PFSK-1 (cell line): ENCODE measurements at regions not wholly inside any gene's neighbourhood (a gene's known extent, or its start where the extent isn't known, plus 50 kb on each side); places are given as distances from the start of the nearest gene placed in this dataset.

ENCODE experiments used
- FOXP2 ChIP-seq: optimal IDR thresholded peaks from 2 replicates; pipeline ENCODE3; 2011; ENCODE audit warnings: borderline replicate concordance, control low read depth, inconsistent platforms; ENCODE audit not compliant: insufficient read depth; ENCODE audit errors: extremely low read length, extremely low read depth
- POLR2AphosphoS5 ChIP-seq: IDR thresholded peaks from 2 replicates; pipeline ENCODE4 v1.6.1; 2012; ENCODE audit warnings: low read depth, mild to moderate bottlenecking, control low read depth, low read length, moderate library complexity
- SIN3A ChIP-seq: IDR thresholded peaks from 2 replicates; pipeline ENCODE4 v1.6.1; 2012; ENCODE audit warnings: mild to moderate bottlenecking, low read length, moderate library complexity, borderline replicate concordance; ENCODE audit not compliant: insufficient read depth
- TAF1 ChIP-seq: IDR thresholded peaks from 2 replicates; pipeline ENCODE4 v1.6.1; 2012; ENCODE audit warnings: low read length, control low read depth, borderline replicate concordance; ENCODE audit not compliant: insufficient read depth
- TF ChIP-seq, protein P1 (sequence below), 2 experiments: IDR thresholded peaks; 2 replicates each; pipeline versions ENCODE4 v1.6.1 to v1.8.0; 2011 to 2012; ENCODE audit warnings: low read depth in 2 of 2, low read length in 2 of 2, control low read depth in 1 of 2, inconsistent platforms in 1 of 2, mild to moderate bottlenecking in 1 of 2, moderate library complexity in 1 of 2; ENCODE audit not compliant: insufficient read depth in 1 of 2

DNA sequence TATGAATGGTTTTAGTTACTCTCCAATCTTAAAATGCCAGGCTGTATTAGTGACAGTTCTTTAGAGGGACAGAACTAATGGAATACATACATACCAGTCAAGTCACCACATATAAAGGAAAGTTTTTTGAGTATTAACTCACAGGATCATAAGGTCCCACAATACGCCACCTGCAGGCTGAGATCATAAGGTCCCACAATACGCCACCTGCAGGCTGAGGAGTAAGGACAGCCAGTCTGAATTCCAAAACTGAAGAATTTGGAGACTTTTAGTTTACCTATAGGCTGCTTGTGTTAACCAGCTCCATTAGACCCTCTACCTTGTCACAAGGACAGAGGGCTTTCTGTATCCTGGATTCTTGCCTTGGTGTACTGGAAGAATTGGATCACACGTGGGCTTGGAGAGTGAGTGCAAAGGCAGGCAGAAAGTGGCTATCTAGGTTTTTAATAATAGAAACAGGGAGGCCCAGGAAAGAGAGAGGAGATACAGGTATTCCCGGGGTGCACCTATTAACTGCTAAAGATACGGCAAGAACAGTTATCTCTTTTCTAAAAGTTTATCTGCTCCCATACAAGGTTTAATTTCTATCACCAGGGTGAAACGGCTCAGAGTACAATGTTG is 234.9 kb upstream of the CYRIA start:
- TF ChIP-seq SIN3A (no peak), FOXP2 (no peak), TAF1 (no peak), POLR2AphosphoS5 (no peak)
- TF ChIP-seq, protein P1, sequence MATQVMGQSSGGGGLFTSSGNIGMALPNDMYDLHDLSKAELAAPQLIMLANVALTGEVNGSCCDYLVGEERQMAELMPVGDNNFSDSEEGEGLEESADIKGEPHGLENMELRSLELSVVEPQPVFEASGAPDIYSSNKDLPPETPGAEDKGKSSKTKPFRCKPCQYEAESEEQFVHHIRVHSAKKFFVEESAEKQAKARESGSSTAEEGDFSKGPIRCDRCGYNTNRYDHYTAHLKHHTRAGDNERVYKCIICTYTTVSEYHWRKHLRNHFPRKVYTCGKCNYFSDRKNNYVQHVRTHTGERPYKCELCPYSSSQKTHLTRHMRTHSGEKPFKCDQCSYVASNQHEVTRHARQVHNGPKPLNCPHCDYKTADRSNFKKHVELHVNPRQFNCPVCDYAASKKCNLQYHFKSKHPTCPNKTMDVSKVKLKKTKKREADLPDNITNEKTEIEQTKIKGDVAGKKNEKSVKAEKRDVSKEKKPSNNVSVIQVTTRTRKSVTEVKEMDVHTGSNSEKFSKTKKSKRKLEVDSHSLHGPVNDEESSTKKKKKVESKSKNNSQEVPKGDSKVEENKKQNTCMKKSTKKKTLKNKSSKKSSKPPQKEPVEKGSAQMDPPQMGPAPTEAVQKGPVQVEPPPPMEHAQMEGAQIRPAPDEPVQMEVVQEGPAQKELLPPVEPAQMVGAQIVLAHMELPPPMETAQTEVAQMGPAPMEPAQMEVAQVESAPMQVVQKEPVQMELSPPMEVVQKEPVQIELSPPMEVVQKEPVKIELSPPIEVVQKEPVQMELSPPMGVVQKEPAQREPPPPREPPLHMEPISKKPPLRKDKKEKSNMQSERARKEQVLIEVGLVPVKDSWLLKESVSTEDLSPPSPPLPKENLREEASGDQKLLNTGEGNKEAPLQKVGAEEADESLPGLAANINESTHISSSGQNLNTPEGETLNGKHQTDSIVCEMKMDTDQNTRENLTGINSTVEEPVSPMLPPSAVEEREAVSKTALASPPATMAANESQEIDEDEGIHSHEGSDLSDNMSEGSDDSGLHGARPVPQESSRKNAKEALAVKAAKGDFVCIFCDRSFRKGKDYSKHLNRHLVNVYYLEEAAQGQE (IDR thresholded peaks at IDR 0.05; ENCODE audit: insufficient read depth in 1 of 2, low read depth in 2 of 2, low read length in 2 of 2), result no peak

DNA sequence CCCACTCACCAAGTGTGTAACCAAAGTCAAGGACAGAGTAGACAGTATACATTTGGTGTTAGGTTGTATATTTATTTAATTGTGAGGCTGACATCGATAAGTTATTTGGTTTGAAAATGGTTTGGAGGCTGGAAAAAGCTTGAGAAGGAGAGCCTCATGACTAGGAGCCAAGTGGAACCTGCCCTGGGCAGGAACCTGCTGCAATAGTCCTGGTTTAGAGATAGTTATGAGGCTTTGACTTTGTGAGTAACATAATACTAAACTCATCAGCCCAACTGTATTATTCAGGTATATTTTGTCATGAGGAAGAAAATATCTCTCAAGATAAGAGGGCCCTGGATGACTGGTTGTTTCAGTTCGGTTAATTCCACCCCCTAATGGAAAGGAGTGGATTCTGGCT is 234.3 kb upstream of the CYRIA start:
- TF ChIP-seq POLR2AphosphoS5, result no peak
- TF ChIP-seq FOXP2, result no peak
- TF ChIP-seq, protein P1 (IDR thresholded peaks at IDR 0.05; ENCODE audit: insufficient read depth in 1 of 2, low read depth in 2 of 2, low read length in 2 of 2), result no peak
- TF ChIP-seq TAF1, result no peak
- no peak for TF ChIP-seq SIN3A

DNA sequence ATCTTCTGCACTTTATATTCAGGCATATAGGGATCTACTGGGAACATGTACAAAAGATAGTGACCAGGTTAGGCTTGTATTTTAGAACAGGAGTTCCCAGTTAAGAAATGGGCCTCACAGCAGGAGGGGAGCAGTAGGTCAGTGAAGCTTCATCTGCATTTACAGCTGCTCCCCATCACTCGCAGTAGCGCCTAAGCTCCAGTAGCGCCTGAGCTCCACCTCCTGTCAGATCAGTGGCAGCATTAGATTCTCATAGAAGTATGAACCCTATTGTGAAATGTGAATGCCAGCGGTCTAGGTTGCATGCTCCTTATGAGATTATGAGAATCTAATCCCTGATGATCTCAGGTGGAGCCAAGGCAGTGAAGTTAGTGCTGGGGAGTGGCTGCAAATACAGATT is 224.4 kb upstream of the CYRIA start:
- TF ChIP-seq, protein P1 (IDR thresholded peaks at IDR 0.05; ENCODE audit: insufficient read depth in 1 of 2, low read depth in 2 of 2, low read length in 2 of 2), result no peak
- TF ChIP-seq SIN3A, result no peak
- TF ChIP-seq POLR2AphosphoS5, result no peak
- no peak for TF ChIP-seq FOXP2
- TF ChIP-seq TAF1, result no peak

DNA sequence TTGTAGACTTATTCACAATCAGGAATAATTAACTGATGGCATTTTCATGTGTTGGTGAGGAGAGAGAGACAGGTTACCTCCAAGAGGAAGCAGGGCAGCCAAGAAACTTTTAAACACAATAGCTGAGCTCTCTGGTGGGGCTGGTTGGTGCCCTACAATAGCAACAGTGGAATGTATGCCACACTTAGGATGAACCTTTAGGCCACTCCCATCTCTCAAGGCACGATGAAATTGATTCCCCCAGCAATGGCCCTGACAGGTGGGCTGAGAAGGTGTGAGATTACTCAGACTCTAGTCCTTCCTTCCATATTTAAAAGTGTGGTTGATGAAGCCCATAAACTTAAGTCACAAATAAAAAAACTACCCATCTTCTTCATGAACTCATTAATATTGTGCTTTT is 219.4 kb upstream of the CYRIA start:
- no peak for TF ChIP-seq SIN3A
- TF ChIP-seq FOXP2, result no peak
- TF ChIP-seq POLR2AphosphoS5, result no peak
- TF ChIP-seq, protein P1 (IDR thresholded peaks at IDR 0.05; ENCODE audit: insufficient read depth in 1 of 2, low read depth in 2 of 2, low read length in 2 of 2), result no peak
- TF ChIP-seq TAF1, result no peak

DNA sequence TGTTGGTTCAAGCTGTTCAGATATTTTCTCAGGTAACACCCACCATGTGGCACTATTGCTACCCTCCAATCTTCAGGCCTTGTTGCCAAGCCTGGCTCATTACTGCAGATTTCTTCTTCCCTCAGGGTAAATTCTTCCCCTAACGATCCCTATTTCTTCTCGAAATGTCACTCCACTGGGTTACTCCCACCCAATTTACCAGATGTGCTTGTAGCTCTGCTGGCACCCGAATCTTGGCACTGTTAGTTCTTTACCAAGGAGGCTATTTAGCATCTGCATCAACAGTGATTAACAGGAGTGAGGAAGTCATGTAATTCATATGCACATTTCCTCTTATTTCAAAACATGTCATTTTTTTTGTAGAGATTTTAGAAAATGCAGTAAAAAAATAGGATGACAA is 217.1 kb upstream of the CYRIA start:
- TF ChIP-seq, protein P1 (IDR thresholded peaks at IDR 0.05; ENCODE audit: insufficient read depth in 1 of 2, low read depth in 2 of 2, low read length in 2 of 2), result no peak
- TF ChIP-seq FOXP2 (no peak), SIN3A (no peak), TAF1 (no peak), POLR2AphosphoS5 (no peak)
